SK-N-SH (cell line): ENCODE measurements at regions not wholly inside any gene's neighbourhood (a gene's known extent, or its start where the extent isn't known, plus 50 kb on each side); places are given as distances from the start of the nearest gene placed in this dataset.

Source experiments
- CTCF ChIA-PET: fragments of 300-600, 350-600 bp; formaldehyde crosslinking; extraction: SDS; loops from one replicate; lab custom pipeline; 2021; lab: Yijun Ruan, JAX
- POLR2A ChIA-PET: fragments of 350-600 bp; sonication (Branson Sonifier 250); formaldehyde crosslinking; extraction: SDS; loops from one replicate; lab custom pipeline; 2020; ENCODE audit warnings: antibody characterized with exemption, inconsistent platforms; lab: Yijun Ruan, JAX
- DNase-seq: peaks from one replicate; pipeline ENCODE4 v3.0.0; 2012
- H2AFZ ChIP-seq: fragments of 200-600 bp; sonication (generic); 2 replicates; pipeline ENCODE4 v1.8.1; 2016; ENCODE audit warnings: antibody characterized with exemption, mild to moderate bottlenecking, low read depth
- H3F3A ChIP-seq: fragments of 200-600 bp; sonication (generic); replicated peaks from 2 replicates; pipeline ENCODE3; 2016; ENCODE audit warnings: antibody characterized with exemption, mild to moderate bottlenecking; ENCODE audit not compliant: insufficient read depth
- H3K27ac ChIP-seq, 2 experiments: fragments of 200-500 bp in 1 of 2; fragments of 200-600 bp in 1 of 2; sonication (Bioruptor generic) in 1 of 2; sonication (generic), shearing (Covaris generic) in 1 of 2; 2 replicates each; pipeline versions ENCODE4 v1.5.1 to v1.6.1; 2014 to 2016; ENCODE audit warnings: low read depth in 2 of 2, inconsistent platforms in 1 of 2, low read length in 1 of 2, mild to moderate bottlenecking in 1 of 2, mixed read lengths in 1 of 2
- H3K27me3 ChIP-seq: fragments of 200-600 bp; sonication (generic), shearing (Covaris generic); 2 replicates; pipeline ENCODE4 v1.6.1; 2016; ENCODE audit warnings: mixed run types; ENCODE audit not compliant: insufficient read depth
- H3K36me3 ChIP-seq, 2 experiments: fragments of 200-500 bp in 1 of 2; fragments of 200-600 bp in 1 of 2; sonication (Bioruptor generic) in 1 of 2; sonication (generic) in 1 of 2; replicated peaks in 1 of 2; 2 replicates each; pipeline versions ENCODE3 to v1.5.1; 2014 to 2016; ENCODE audit warnings: low read length in 1 of 2, mild to moderate bottlenecking in 1 of 2; ENCODE audit not compliant: insufficient read depth in 2 of 2, control insufficient read depth in 1 of 2
- H3K4me1 ChIP-seq, 2 experiments: fragments of 200-500 bp in 1 of 2; fragments of 200-600 bp in 1 of 2; sonication (Bioruptor generic) in 1 of 2; sonication (generic), shearing (Covaris generic) in 1 of 2; 2 replicates each; pipeline versions ENCODE4 v1.5.1 to v1.6.1; 2014 to 2016; ENCODE audit warnings: low read depth in 1 of 2, low read length in 1 of 2, mixed run types in 1 of 2; ENCODE audit not compliant: insufficient read depth in 2 of 2, control insufficient read depth in 1 of 2
- H3K4me2 ChIP-seq: fragments of 200-600 bp; sonication (generic), shearing (Covaris generic); 2 replicates; pipeline ENCODE4 v1.6.1; 2017; ENCODE audit warnings: mixed run types
- H3K4me3 ChIP-seq, 2 experiments: fragments of 200-500 bp in 1 of 2; fragments of 200-600 bp in 1 of 2; sonication (Bioruptor generic) in 1 of 2; sonication (generic), shearing (Covaris generic) in 1 of 2; 2 replicates each; pipeline versions ENCODE4 v1.5.1 to v1.8.1; 2014 to 2016; ENCODE audit warnings: low read depth in 2 of 2, inconsistent platforms in 1 of 2, low read length in 1 of 2, mild to moderate bottlenecking in 1 of 2, mixed read lengths in 1 of 2, moderate library complexity in 1 of 2
- H3K79me2 ChIP-seq: fragments of 200-600 bp; sonication (generic); 2 replicates; pipeline ENCODE4 v1.8.1; 2017; ENCODE audit warnings: mild to moderate bottlenecking; ENCODE audit not compliant: insufficient read depth
- H3K9ac ChIP-seq: fragments of 200-600 bp; sonication (generic); 2 replicates; pipeline ENCODE4 v1.6.1; 2017; ENCODE audit warnings: mixed run types
- H3K9me2 ChIP-seq: fragments of 200-600 bp; sonication (generic); 2 replicates; pipeline ENCODE4 v1.6.1; 2017; ENCODE audit warnings: mixed run types
- H3K9me3 ChIP-seq: fragments of 200-600 bp; sonication (generic); 2 replicates; pipeline ENCODE4 v1.6.1; 2017; ENCODE audit warnings: mixed run types, mild to moderate bottlenecking, moderate library complexity
- H4K20me1 ChIP-seq: fragments of 200-600 bp; sonication (generic); 2 replicates; pipeline ENCODE4 v1.6.1; 2017; ENCODE audit warnings: mild to moderate bottlenecking, mixed run types; ENCODE audit not compliant: insufficient read depth
- CHD2 ChIP-seq: fragments of 150-350 bp; IDR thresholded peaks from 2 replicates; pipeline ENCODE4 v1.6.1; 2018; ENCODE audit warnings: low read length; ENCODE audit not compliant: partially characterized antibody
- ELF1 ChIP-seq: IDR thresholded peaks from 2 replicates; pipeline ENCODE4 v1.4.0; 2012
- EP300 ChIP-seq, 2 experiments: IDR thresholded peaks; 2 replicates each; pipeline versions ENCODE4 v1.4.0 to v1.6.1; 2012; ENCODE audit warnings: borderline replicate concordance in 1 of 2, low read depth in 1 of 2, low read length in 1 of 2
- FOSL2 ChIP-seq: IDR thresholded peaks from 2 replicates; pipeline ENCODE4 v1.4.0; 2012; ENCODE audit warnings: low read depth, mild to moderate bottlenecking, moderate library complexity, borderline replicate concordance
- FOXJ3 ChIP-seq: sonication (generic); formaldehyde crosslinking; IDR thresholded peaks from 2 replicates; pipeline ENCODE4 v1.5.1; 2020; ENCODE audit warnings: mild to moderate bottlenecking, missing genetic modification reagents
- FOXM1 ChIP-seq: IDR thresholded peaks from 2 replicates; pipeline ENCODE4 v1.4.0; 2012; ENCODE audit warnings: low read depth, mild to moderate bottlenecking
- GABPA ChIP-seq: IDR thresholded peaks from 2 replicates; pipeline ENCODE4 v1.4.0; 2012; ENCODE audit warnings: low read depth, mild to moderate bottlenecking
- GATA2 ChIP-seq: sonication (generic); formaldehyde crosslinking; IDR thresholded peaks from 2 replicates; pipeline ENCODE4 v1.5.0; 2020; ENCODE audit warnings: mild to moderate bottlenecking, missing genetic modification reagents
- IRF3 ChIP-seq: fragments of 150-350 bp; IDR thresholded peaks from 2 replicates; pipeline ENCODE4 v1.6.1; 2016; ENCODE audit warnings: mild to moderate bottlenecking, low read depth, low read length
- JUND ChIP-seq: IDR thresholded peaks from 2 replicates; pipeline ENCODE4 v1.4.0; 2012
- MAX ChIP-seq: IDR thresholded peaks from 2 replicates; pipeline ENCODE4 v1.4.0; 2012; ENCODE audit warnings: low read depth
- MXI1 ChIP-seq: IDR thresholded peaks from 2 replicates; pipeline ENCODE4 v1.6.1; 2012; ENCODE audit warnings: mild to moderate bottlenecking, low read depth, low read length, improper control_type of control experiment
- NRF1 ChIP-seq: IDR thresholded peaks from 2 replicates; pipeline ENCODE4 v1.6.1; 2012; ENCODE audit warnings: low read depth, mild to moderate bottlenecking, low read length
- POLR2AphosphoS5 ChIP-seq: IDR thresholded peaks from 2 replicates; pipeline ENCODE4 v1.6.1; 2012; ENCODE audit warnings: low read depth, low read length
- RAD21 ChIP-seq: IDR thresholded peaks from 2 replicates; pipeline ENCODE4 v1.6.1; 2012; ENCODE audit warnings: mild to moderate bottlenecking, low read length
- RCOR1 ChIP-seq: fragments of 150-350 bp; IDR thresholded peaks from 2 replicates; pipeline ENCODE4 v1.6.1; 2017; ENCODE audit warnings: antibody characterized with exemption, low read length
- SIN3A ChIP-seq: IDR thresholded peaks from 2 replicates; pipeline ENCODE4 v1.6.1; 2012; ENCODE audit warnings: low read depth, mild to moderate bottlenecking, low read length, moderate library complexity, borderline replicate concordance
- TAF1 ChIP-seq: IDR thresholded peaks from 2 replicates; pipeline ENCODE4 v1.6.1; 2012; ENCODE audit warnings: low read depth, mild to moderate bottlenecking, low read length, moderate library complexity, borderline replicate concordance
- TCF12 ChIP-seq: IDR thresholded peaks from 2 replicates; pipeline ENCODE4 v1.4.0; 2012
- WGBS: methylation state at CpG from one replicate; pipeline ENCODE4 v1.1.6; 2017; ENCODE audit warnings: low lambda C conversion rate; 5-methylcytosine and 5-hydroxymethylcytosine counted together

- DNase-seq = no peak
- H4K20me1 ChIP-seq = no peaks in the 10 kb centered on the region
- no peak overlapping the region for H3K4me3 ChIP-seq
- H3K9me2 ChIP-seq = no peaks in the 10 kb centered on the region
- H3K9me3 ChIP-seq = no peaks in the 10 kb centered on the region
- no peaks in the 10 kb centered on the region for H3K36me3 ChIP-seq
- no peak for TF ChIP-seq TAF1
- TF ChIP-seq RAD21 = no peak
- no peak for TF ChIP-seq NRF1
- no peak for TF ChIP-seq SIN3A
- TF ChIP-seq EP300 (IDR thresholded peaks at IDR 0.05; ENCODE audit: borderline replicate concordance in 1 of 2, low read depth in 1 of 2, low read length in 1 of 2) = no peak
- TF ChIP-seq FOXJ3 (CRISPR knock-in tag) = no peak
- no peak for TF ChIP-seq GATA2 (CRISPR knock-in tag)
- TF ChIP-seq FOSL2 = no peak
- TF ChIP-seq MXI1 = no peak
- TF ChIP-seq MAX = no peak
- TF ChIP-seq FOXM1 = no peak
- TF ChIP-seq TCF12 = no peak
- TF ChIP-seq CHD2 = no peak
- no peak for TF ChIP-seq ELF1
- no peak for TF ChIP-seq POLR2AphosphoS5
- no peak for TF ChIP-seq IRF3
- no peak for TF ChIP-seq RCOR1
- TF ChIP-seq, all 33 proteins: peak for 0
- CTCF ChIA-PET = interaction anchor here (1.4 kb wide), 1 partner anchor 26 kb away, joined by 5 read pairs; no protein-coding TSS in a partner anchor
- POLR2A ChIA-PET = no interaction called here
- H3K27ac ChIP-seq = no peak overlapping the region
- H3K79me2 ChIP-seq = no peaks in the 10 kb centered on the region
- H3K27me3 ChIP-seq = no peaks in the 10 kb centered on the region; the same call in 1 of the 2 replicates
- H2AFZ ChIP-seq = no peak overlapping the region
- H3K9ac ChIP-seq = no peak overlapping the region
- peaks cover 0 to 6% of the 10 kb centered on the region in 2 experiments; a peak in 2 of 4 replicates for H3K4me1 ChIP-seq
- WGBS = 96% methylated on average over 21 of the region's 21 CpGs
- no peaks in the 10 kb centered on the region for H3F3A ChIP-seq
- H3K4me2 ChIP-seq = no peak overlapping the region
Observed at GRCh38 chr13:109521719-109522118, 264.7 kb downstream of the IRS2 start.

- DNase-seq = no peak
- no peak overlapping the region for H3K4me3 ChIP-seq
- TF ChIP-seq GABPA (no peak), JUND (0 out of 2 replicates have a peak, but pooled peaks have one; percentile 9)
- H3K27me3 ChIP-seq = no peaks in the 10 kb centered on the region
- no peak overlapping the region for H3K4me2 ChIP-seq
- no peak overlapping the region for H2AFZ ChIP-seq
- H3K4me1 ChIP-seq = no peaks in the 10 kb centered on the region; a peak in 1 of 4 replicates
- no peaks in the 10 kb centered on the region for H3K9me2 ChIP-seq
- H3F3A ChIP-seq = no peaks in the 10 kb centered on the region
- H3K9me3 ChIP-seq = no peaks in the 10 kb centered on the region
- H3K36me3 ChIP-seq = no peaks in the 10 kb centered on the region
- no peaks in the 10 kb centered on the region for H3K79me2 ChIP-seq
- no peak overlapping the region for H3K9ac ChIP-seq
- no peaks in the 10 kb centered on the region for H4K20me1 ChIP-seq
- POLR2A ChIA-PET = no interaction called here
- CTCF ChIA-PET = interaction anchor here (1.6 kb wide), 1 partner anchor 311 kb away, joined by 6 read pairs; no protein-coding TSS in a partner anchor
- no peak overlapping the region for H3K27ac ChIP-seq
Observed at GRCh38 chr13:109517517-109517916, 268.9 kb downstream of the IRS2 start.
